Progenitor cell of endocrine pancreas (in vitro differentiated cells): ENCODE measurements at regions not wholly inside any gene's neighbourhood (a gene's known extent, or its start where the extent isn't known, plus 50 kb on each side); places are given as distances from the start of the nearest gene placed in this dataset.

Experiments used
- DNase-seq: peaks from one replicate; pipeline ENCODE4 v3.0.0; 2021; ENCODE audit warnings: low spot score; ENCODE audit not compliant: unreplicated experiment
- H3K27ac Mint-ChIP-seq: 2 replicates; pipeline ENCODE4 v1.8.0; 2021; ENCODE audit warnings: mild to moderate bottlenecking, moderate library complexity, mixed read lengths
- H3K27me3 Mint-ChIP-seq: 2 replicates; pipeline ENCODE4 v1.8.0; 2021; ENCODE audit warnings: mixed read lengths
- H3K36me3 Mint-ChIP-seq: 2 replicates; pipeline ENCODE4 v1.8.0; 2022; ENCODE audit warnings: mixed read lengths; ENCODE audit not compliant: insufficient read depth
- H3K4me1 Mint-ChIP-seq: 2 replicates; pipeline ENCODE4 v1.8.0; 2021; ENCODE audit warnings: low read depth, mixed read lengths
- H3K4me3 Mint-ChIP-seq: 2 replicates; pipeline ENCODE4 v1.8.0; 2021; ENCODE audit warnings: low read depth, mild to moderate bottlenecking, moderate library complexity, mixed read lengths
- H3K9me3 Mint-ChIP-seq: 2 replicates; pipeline ENCODE4 v1.8.0; 2021; ENCODE audit warnings: low read depth, mixed read lengths
- TF ChIP-seq, protein P1 (sequence below): fragments of 200-600 bp; sonication (generic); IDR thresholded peaks from one replicate; pipeline ENCODE4 v1.5.0; 2021; ENCODE audit warnings: antibody characterized with exemption, mild to moderate bottlenecking; ENCODE audit not compliant: unreplicated experiment

DNA sequence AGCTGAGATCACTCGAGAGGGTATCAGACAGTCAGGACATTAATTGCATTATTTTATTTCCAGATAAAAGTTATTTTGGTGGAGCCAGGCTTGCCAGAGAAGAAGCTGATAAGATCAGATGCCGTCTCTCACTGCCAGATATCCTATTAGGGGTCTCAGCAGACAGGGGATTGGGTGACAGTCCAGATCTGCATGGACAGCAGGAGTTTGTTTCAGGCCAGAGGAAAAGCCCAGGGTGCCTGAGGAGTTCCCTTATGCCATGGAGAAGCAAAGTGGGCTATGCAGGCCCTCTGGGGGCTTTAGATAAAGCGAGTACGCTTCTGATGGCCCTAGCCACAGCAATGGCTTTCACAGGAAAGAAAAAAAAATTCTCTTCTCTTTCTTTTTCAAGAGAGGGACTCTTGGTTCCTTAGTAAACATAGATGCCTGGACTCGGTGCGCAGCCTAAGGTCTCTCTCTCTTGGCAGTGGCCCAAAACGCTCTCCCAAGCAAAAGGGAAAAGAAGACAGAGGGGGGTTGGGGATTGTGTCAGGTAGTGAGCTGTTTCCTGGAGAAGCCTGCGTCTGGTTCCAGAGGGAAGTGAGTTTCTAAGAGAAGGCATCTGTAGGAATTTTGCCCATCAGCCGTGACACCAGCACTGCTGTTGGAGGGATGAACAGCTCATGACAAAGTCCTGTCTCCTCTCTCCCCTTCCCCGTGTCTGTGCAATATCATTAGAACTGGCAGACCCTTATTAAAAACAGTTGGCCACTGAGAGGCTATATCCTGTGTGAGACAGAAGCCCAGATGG is 166.3 kb upstream of the FOXF1 start:
- DNase-seq: no peak
- TF ChIP-seq, protein P1, sequence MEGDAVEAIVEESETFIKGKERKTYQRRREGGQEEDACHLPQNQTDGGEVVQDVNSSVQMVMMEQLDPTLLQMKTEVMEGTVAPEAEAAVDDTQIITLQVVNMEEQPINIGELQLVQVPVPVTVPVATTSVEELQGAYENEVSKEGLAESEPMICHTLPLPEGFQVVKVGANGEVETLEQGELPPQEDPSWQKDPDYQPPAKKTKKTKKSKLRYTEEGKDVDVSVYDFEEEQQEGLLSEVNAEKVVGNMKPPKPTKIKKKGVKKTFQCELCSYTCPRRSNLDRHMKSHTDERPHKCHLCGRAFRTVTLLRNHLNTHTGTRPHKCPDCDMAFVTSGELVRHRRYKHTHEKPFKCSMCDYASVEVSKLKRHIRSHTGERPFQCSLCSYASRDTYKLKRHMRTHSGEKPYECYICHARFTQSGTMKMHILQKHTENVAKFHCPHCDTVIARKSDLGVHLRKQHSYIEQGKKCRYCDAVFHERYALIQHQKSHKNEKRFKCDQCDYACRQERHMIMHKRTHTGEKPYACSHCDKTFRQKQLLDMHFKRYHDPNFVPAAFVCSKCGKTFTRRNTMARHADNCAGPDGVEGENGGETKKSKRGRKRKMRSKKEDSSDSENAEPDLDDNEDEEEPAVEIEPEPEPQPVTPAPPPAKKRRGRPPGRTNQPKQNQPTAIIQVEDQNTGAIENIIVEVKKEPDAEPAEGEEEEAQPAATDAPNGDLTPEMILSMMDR: no peak
- Mint-ChIP-seq H3K27ac (no peak overlapping the region), H3K9me3 (no peaks in the 10 kb centered on the region), H3K36me3 (no peaks in the 10 kb centered on the region), H3K27me3 (peaks cover 92% of the 10 kb centered on the region), H3K4me3 (no peak overlapping the region), H3K4me1 (peaks cover 1% of the 10 kb centered on the region)

DNA sequence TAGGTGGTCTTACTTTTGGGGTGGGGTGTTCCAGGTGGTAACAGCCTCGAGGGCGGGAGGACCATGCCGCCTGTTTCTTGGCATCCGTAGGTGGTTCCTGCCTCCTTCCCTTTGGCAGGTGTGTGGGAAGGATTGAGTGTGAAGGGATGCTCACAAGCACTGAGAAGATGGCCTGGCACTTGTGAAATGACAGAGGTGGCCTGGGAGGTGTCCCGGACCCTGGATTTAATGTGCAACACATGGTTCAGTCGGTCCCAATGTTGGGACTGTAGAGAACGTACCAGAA is 165.8 kb upstream of the FOXF1 start:
- TF ChIP-seq, protein P1: no peak
- Mint-ChIP-seq H3K27ac (no peak overlapping the region), H3K27me3 (peaks cover 93% of the 10 kb centered on the region), H3K4me1 (peaks cover 1% of the 10 kb centered on the region), H3K9me3 (no peaks in the 10 kb centered on the region), H3K4me3 (no peak overlapping the region), H3K36me3 (no peaks in the 10 kb centered on the region)
- DNase-seq: no peak

DNA sequence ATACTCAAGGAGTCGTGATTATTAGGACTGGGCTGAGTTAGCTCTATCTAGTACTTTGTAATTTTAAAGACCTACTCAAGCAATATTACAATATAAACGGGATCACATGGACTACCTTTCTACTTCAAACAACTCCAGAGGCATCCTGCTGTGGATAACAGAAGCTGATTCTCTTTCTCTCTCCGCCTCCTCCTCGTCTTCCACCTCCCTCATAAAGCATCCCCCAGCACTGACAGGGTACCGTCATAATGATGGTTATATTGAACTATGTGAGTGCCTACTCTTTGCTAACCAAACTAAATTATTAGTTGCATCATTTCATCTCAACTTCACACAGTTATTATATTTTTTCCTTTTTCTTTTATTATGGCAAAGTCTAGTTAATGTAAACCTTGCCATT is 165.4 kb upstream of the FOXF1 start:
- no peaks in the 10 kb centered on the region for H3K9me3 Mint-ChIP-seq
- no peaks in the 10 kb centered on the region for H3K36me3 Mint-ChIP-seq
- H3K27me3 Mint-ChIP-seq: peaks cover 93% of the 10 kb centered on the region
- no peak overlapping the region for H3K4me3 Mint-ChIP-seq
- no peak for DNase-seq
- peaks cover 1% of the 10 kb centered on the region for H3K4me1 Mint-ChIP-seq
- H3K27ac Mint-ChIP-seq: no peak overlapping the region
- TF ChIP-seq, protein P1: no peak

DNA sequence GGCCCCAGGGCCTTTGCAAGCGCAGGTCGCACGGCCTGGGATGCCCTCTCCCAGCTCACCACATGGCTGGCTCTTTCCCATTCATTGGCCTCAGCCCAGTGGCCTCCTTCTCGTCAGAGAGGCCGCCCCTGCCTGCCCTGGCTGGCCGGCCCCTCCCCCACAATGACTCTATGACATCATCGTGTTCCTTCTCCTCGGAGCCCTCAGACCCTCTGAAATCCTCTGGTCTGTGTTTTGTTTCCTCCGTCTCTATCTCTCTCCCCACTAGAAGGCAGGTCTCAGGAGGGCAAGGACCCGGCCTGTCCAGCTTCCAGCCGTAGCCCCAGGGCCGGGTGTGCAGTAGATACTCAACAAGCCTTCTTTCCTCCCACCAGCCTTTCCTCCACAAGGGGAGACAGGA is 164.8 kb upstream of the FOXF1 start:
- Mint-ChIP-seq H3K36me3 (no peaks in the 10 kb centered on the region), H3K27ac (no peak overlapping the region), H3K27me3 (peaks cover 93% of the 10 kb centered on the region), H3K4me3 (no peak overlapping the region), H3K4me1 (peaks cover 1% of the 10 kb centered on the region), H3K9me3 (no peaks in the 10 kb centered on the region)
- no peak for DNase-seq
- TF ChIP-seq, protein P1: no peak

DNA sequence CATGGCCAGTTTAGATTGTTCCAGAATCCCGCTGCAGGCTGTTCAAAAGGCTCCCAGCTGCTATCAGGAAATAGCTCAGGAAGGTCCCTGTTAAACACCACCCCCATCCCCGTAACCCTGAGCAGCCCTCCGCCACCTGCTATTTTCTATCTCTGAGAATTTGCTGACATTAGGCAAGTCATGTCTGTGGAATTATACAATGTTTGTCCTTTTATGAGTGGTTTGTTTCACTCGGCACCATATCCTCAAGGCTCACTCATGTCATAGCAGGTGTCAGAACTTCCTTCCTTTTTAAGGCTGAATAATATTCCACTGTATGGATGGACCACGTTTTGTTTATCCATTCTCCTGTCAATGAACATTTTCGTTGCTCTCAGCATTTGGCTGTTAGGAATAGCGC is 164.3 kb upstream of the FOXF1 start:
- H3K36me3 Mint-ChIP-seq: no peaks in the 10 kb centered on the region
- DNase-seq: no peak
- H3K27me3 Mint-ChIP-seq: peaks cover 93% of the 10 kb centered on the region
- H3K4me3 Mint-ChIP-seq: no peak overlapping the region
- H3K4me1 Mint-ChIP-seq: peaks cover 1% of the 10 kb centered on the region
- H3K27ac Mint-ChIP-seq: no peak overlapping the region
- H3K9me3 Mint-ChIP-seq: no peaks in the 10 kb centered on the region
- TF ChIP-seq, protein P1: no peak
